ENCODE measurements at regions not wholly inside any gene's neighbourhood (a gene's known extent, or its start where the extent isn't known, plus 50 kb on each side); places are given as distances from the start of the nearest gene placed in this dataset.

GRCh38 chr4:41423117-41423516 is 114.8 kb upstream of the LIMCH1 start:
- Mint-ChIP-seq H3K4me3 (no peak overlapping the region), H3K4me1 (no peaks in the 10 kb centered on the region), H3K27me3 (peaks cover 4% of the 10 kb centered on the region), H3K36me3 (no peaks in the 10 kb centered on the region), H3K27ac (no peak overlapping the region), H3K9me3 (no peaks in the 10 kb centered on the region)
- DNase-seq = no peak

DNA sequence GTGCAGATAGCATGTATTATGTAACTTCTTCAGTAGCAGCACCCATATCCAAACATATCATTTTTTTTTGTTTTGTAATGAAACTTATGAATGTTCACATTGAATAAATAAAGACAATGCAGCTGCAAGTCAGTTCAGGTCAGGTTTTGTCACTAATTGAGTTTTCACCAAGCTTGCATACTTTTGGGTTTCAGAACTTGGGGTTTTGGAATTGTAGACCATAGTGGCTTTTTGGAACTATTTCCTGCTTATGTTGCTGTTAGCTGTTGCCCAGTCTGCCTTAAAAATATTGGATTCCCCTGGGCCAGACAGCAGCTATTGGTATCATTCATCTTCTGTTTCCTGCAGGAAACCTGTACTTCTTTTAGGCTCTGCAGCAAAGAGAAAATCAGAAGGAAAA is 113.4 kb upstream of the LIMCH1 start:
- Mint-ChIP-seq H3K4me3 (no peak overlapping the region), H3K36me3 (no peaks in the 10 kb centered on the region), H3K9me3 (no peaks in the 10 kb centered on the region), H3K27me3 (peaks cover 4% of the 10 kb centered on the region), H3K27ac (no peak overlapping the region), H3K4me1 (no peaks in the 10 kb centered on the region)
- DNase-seq = no peak

- no peak for DNase-seq
- Mint-ChIP-seq H3K27ac (no peak overlapping the region), H3K27me3 (peaks cover 4% of the 10 kb centered on the region), H3K36me3 (no peaks in the 10 kb centered on the region), H3K9me3 (no peaks in the 10 kb centered on the region), H3K4me1 (no peaks in the 10 kb centered on the region), H3K4me3 (no peak overlapping the region)
Observed at GRCh38 chr4:41425650-41426049, 112.3 kb upstream of the LIMCH1 start.

DNA sequence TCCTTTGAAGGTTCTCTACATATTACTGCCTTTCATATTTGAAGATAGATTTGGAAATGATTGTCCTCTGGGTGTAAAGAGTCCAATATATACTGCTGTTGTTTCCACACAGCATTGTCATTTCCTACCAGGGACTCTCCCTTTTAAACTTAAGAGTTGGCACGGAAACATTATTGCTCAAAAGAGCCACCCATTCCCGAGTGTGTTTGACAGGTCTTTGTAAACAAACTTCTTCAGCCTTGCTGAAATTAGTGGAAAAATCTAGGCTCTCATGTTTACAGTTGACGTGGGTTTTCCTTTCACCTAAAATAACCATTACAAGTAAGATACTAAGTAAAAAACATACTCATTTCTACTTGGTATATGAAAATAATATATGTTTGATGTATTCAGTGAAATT is 111.4 kb upstream of the LIMCH1 start:
- no peaks in the 10 kb centered on the region for H3K36me3 Mint-ChIP-seq
- H3K4me3 Mint-ChIP-seq = no peak overlapping the region
- no peaks in the 10 kb centered on the region for H3K4me1 Mint-ChIP-seq
- no peak overlapping the region for H3K27ac Mint-ChIP-seq
- no peak for DNase-seq
- no peaks in the 10 kb centered on the region for H3K9me3 Mint-ChIP-seq
- peaks cover 4% of the 10 kb centered on the region for H3K27me3 Mint-ChIP-seq

- no peaks in the 10 kb centered on the region for H3K4me1 Mint-ChIP-seq
- H3K4me3 Mint-ChIP-seq = no peak overlapping the region
- H3K9me3 Mint-ChIP-seq = no peaks in the 10 kb centered on the region
- peaks cover 4% of the 10 kb centered on the region for H3K27me3 Mint-ChIP-seq
- H3K36me3 Mint-ChIP-seq = no peaks in the 10 kb centered on the region
- DNase-seq = no peak
- H3K27ac Mint-ChIP-seq = no peak overlapping the region
Observed at GRCh38 chr4:41427306-41427882, 110.6 kb upstream of the LIMCH1 start.

DNA sequence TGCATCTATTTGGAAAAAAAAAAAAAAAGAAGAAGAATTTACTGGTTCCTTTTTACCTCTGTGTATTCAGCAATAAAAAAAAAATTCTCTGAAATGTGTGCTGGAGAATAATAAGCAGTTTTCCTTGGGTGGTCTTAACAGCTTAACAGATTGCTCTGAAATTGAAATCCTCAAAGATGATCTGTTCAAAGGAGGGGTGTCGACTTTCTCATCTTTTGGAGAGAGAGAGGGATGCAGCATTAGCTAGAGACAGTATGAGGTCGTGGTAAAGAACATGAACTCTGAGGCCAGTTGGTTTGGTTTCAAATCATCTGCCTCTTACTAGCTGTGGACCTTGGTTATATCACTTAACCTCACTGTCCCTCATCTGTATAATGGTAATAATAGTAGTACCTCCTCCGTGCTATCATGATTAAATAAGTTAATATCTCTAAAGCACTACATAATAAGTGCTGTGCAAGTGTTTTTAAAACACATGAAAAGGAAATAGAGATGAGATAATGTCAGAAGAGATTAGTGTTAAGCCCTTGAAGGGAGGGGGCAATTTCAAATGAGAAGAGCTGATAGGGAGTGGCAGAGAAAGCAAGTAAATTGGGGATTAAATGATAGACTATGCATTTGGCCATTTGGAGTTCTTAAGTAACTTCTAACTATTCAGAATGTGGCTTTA is 109.9 kb upstream of the LIMCH1 start:
- no peak overlapping the region for H3K27ac Mint-ChIP-seq
- peaks cover 4% of the 10 kb centered on the region for H3K27me3 Mint-ChIP-seq
- no peaks in the 10 kb centered on the region for H3K36me3 Mint-ChIP-seq
- no peaks in the 10 kb centered on the region for H3K9me3 Mint-ChIP-seq
- DNase-seq = no peak
- no peaks in the 10 kb centered on the region for H3K4me1 Mint-ChIP-seq
- H3K4me3 Mint-ChIP-seq = no peak overlapping the region

DNA sequence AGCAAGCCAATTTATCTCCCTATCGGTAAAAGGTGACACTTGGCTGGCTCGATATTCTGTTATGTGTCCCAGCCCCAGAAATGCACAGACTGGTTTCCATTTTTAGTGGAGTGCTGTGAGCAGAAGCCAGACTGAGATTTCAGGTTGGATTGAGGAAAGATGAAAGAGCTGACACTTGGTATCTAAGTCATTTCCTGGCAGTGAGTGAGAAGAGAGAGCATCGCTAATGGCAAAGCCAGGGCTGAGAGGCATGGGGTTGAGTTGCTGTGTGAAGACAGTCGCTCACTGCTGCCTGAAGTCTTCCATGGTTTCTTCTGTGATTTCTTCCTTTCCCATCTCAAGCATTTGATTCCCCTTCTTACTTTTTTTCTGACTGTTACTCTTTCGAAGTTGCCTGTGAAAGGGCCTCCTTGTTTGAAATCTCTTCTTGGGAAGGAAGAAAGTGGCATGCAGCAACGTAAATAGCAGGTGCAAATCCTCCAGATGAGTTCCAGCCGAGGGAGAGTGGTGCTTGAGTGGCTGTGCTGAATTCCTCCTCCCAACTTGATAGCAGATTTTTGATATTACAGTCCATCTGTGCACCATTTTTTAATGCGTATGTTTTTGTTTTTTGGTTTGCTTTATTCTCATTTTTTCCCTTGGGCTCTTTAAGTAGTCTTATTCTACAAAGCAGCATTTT is 109.2 kb upstream of the LIMCH1 start:
- no peaks in the 10 kb centered on the region for H3K9me3 Mint-ChIP-seq
- H3K27ac Mint-ChIP-seq = no peak overlapping the region
- no peak for DNase-seq
- H3K4me3 Mint-ChIP-seq = no peak overlapping the region
- H3K36me3 Mint-ChIP-seq = no peaks in the 10 kb centered on the region
- H3K27me3 Mint-ChIP-seq = no peaks in the 10 kb centered on the region
- H3K4me1 Mint-ChIP-seq = no peaks in the 10 kb centered on the region

DNA sequence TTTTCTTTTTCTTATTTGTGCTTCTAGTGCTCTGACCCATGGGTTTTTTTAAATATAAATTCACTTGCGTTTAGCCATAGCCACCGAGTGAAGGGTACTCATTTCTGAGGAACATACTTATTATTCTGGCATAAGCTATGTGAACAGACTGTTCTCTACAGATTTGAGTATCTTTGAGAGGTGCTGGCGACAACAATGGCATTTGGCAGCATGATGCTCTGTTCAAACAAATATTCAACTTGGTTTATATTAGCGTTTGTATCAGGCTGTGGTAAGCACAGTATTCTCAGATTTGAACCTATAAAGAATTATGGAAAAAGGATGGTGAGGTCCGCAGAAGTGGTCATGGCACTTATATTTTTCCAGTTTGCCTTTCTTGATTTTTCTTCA is 108.7 kb upstream of the LIMCH1 start:
- Mint-ChIP-seq H3K27me3 (no peaks in the 10 kb centered on the region), H3K9me3 (no peaks in the 10 kb centered on the region), H3K4me3 (no peak overlapping the region), H3K27ac (no peak overlapping the region), H3K36me3 (no peaks in the 10 kb centered on the region), H3K4me1 (no peaks in the 10 kb centered on the region)
- DNase-seq = no peak

DNA sequence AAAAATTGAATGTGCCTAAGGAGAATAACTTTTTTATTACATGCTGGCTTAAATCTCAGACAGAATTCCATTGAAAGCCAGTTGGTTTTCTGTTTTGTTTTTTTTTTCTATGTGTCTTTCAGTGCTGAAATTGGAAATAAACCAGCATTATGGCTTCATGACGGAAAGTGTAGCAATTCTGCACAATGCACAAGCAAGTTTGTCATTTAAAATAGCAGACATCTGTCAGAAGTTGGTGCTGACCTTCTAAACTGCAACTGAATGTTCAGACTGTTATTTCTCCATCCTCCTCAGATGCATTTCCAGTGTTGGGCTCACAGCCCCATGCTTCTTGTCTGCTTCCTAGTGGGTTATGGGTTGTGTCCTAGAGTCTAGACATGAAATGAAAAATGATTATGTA is 107.2 kb upstream of the LIMCH1 start:
- no peaks in the 10 kb centered on the region for H3K4me1 Mint-ChIP-seq
- no peak for DNase-seq
- H3K27me3 Mint-ChIP-seq = no peaks in the 10 kb centered on the region
- no peak overlapping the region for H3K4me3 Mint-ChIP-seq
- no peaks in the 10 kb centered on the region for H3K9me3 Mint-ChIP-seq
- H3K27ac Mint-ChIP-seq = no peak overlapping the region
- no peaks in the 10 kb centered on the region for H3K36me3 Mint-ChIP-seq

DNA sequence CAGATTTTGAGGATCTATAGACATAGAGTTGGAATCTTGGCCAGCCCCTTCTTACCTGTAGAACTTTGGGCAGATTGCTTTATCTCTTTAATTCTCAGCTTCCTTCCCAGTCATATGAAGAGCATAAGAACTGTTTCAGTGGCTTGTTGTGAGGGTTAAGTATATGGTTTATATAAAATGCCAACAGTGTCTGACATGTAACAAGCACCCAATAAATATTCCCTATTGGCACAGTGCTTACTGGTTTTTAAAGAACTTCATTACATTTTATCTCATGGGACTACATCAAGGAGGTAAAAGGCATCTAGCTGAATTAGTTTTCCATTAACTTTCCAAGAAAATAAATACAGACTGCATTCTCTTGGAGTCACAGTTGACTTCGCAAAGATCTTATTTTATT is 106.7 kb upstream of the LIMCH1 start:
- H3K27ac Mint-ChIP-seq = no peak overlapping the region
- H3K4me1 Mint-ChIP-seq = no peaks in the 10 kb centered on the region
- H3K36me3 Mint-ChIP-seq = no peaks in the 10 kb centered on the region
- no peak overlapping the region for H3K4me3 Mint-ChIP-seq
- no peaks in the 10 kb centered on the region for H3K27me3 Mint-ChIP-seq
- DNase-seq = no peak
- no peaks in the 10 kb centered on the region for H3K9me3 Mint-ChIP-seq

- no peak for DNase-seq
- H3K9me3 Mint-ChIP-seq = no peaks in the 10 kb centered on the region
- H3K27ac Mint-ChIP-seq = no peak overlapping the region
- H3K36me3 Mint-ChIP-seq = no peaks in the 10 kb centered on the region
- no peak overlapping the region for H3K4me3 Mint-ChIP-seq
- no peaks in the 10 kb centered on the region for H3K4me1 Mint-ChIP-seq
- H3K27me3 Mint-ChIP-seq = no peaks in the 10 kb centered on the region
Observed at GRCh38 chr4:41432219-41432618, 105.7 kb upstream of the LIMCH1 start.

GRCh38 chr4:41432881-41433280 is 105.1 kb upstream of the LIMCH1 start:
- H3K27me3 Mint-ChIP-seq = no peaks in the 10 kb centered on the region
- no peak overlapping the region for H3K4me3 Mint-ChIP-seq
- DNase-seq = no peak
- no peak overlapping the region for H3K27ac Mint-ChIP-seq
- no peaks in the 10 kb centered on the region for H3K4me1 Mint-ChIP-seq
- H3K36me3 Mint-ChIP-seq = no peaks in the 10 kb centered on the region
- H3K9me3 Mint-ChIP-seq = no peaks in the 10 kb centered on the region

- H3K4me3 Mint-ChIP-seq = no peak overlapping the region
- no peaks in the 10 kb centered on the region for H3K36me3 Mint-ChIP-seq
- no peaks in the 10 kb centered on the region for H3K9me3 Mint-ChIP-seq
- H3K4me1 Mint-ChIP-seq = no peaks in the 10 kb centered on the region
- no peak overlapping the region for H3K27ac Mint-ChIP-seq
- H3K27me3 Mint-ChIP-seq = no peaks in the 10 kb centered on the region
- no peak for DNase-seq
Observed at GRCh38 chr4:41433361-41433760, 104.6 kb upstream of the LIMCH1 start.

DNA sequence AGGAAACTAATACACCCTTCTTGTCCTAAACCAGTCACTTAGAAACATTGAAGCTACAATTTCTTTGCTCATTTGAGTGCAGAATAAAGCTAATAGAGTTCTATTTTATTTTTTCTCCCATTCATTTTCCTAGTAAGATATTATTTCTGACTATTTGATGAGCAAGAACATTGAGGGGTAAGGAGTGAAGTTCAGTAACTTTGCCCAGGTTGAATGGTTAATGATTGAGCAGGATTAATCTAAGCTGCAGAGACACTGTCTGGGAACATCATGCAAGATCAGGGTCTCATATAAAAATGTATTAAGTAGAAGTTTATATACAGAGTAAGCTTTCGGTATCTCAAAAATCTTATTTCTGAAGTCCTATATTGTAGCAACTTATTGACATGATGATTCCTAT is 102.4 kb upstream of the LIMCH1 start:
- Mint-ChIP-seq H3K9me3 (no peaks in the 10 kb centered on the region), H3K4me3 (no peak overlapping the region), H3K27ac (no peak overlapping the region), H3K36me3 (no peaks in the 10 kb centered on the region), H3K4me1 (no peaks in the 10 kb centered on the region), H3K27me3 (no peaks in the 10 kb centered on the region)
- no peak for DNase-seq

DNA sequence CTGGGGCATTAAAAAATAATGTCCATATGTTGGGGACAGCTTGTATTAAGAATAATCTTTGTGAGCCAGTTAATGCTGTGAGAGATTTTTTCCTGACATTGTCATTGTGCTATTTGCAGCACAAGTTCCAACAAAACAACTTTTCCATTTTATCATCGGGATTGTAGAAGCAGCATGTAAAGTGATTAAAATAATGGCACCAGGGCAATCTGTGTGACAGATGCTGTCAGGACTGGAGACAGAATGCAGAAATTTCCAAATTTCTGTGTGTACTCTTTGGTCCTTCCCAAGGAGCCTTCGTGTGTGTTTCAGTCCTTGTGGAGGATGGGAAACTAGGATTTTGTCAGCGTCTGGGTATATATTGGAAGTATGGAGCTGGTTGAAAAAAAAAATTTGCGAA is 101.5 kb upstream of the LIMCH1 start:
- H3K27me3 Mint-ChIP-seq = peaks cover 3% of the 10 kb centered on the region
- no peaks in the 10 kb centered on the region for H3K36me3 Mint-ChIP-seq
- no peaks in the 10 kb centered on the region for H3K4me1 Mint-ChIP-seq
- H3K4me3 Mint-ChIP-seq = no peak overlapping the region
- H3K9me3 Mint-ChIP-seq = no peaks in the 10 kb centered on the region
- DNase-seq = no peak
- H3K27ac Mint-ChIP-seq = no peak overlapping the region

- H3K27me3 Mint-ChIP-seq = peaks cover 3% of the 10 kb centered on the region
- H3K4me3 Mint-ChIP-seq = no peak overlapping the region
- no peaks in the 10 kb centered on the region for H3K4me1 Mint-ChIP-seq
- no peak for DNase-seq
- no peaks in the 10 kb centered on the region for H3K9me3 Mint-ChIP-seq
- H3K27ac Mint-ChIP-seq = no peak overlapping the region
- H3K36me3 Mint-ChIP-seq = no peaks in the 10 kb centered on the region
Observed at GRCh38 chr4:41437111-41437536, 100.8 kb upstream of the LIMCH1 start.

All from activated naive CD8-positive, alpha-beta T cell treated with anti-CD3 and anti-CD28 coated beads for 36 hours (primary cell).